HEK293T (cell line): ENCODE measurements at regions not wholly inside any gene's neighbourhood (a gene's known extent, or its start where the extent isn't known, plus 50 kb on each side); places are given as distances from the start of the nearest gene placed in this dataset.

ENCODE experiments used
- ARNT ChIP-seq: fragments of 450-650 bp; IDR thresholded peaks from 2 replicates; pipeline ENCODE4 v1.6.1; 2017; ENCODE audit warnings: mild to moderate bottlenecking
- BHLHE40 ChIP-seq: fragments of 450-650 bp; IDR thresholded peaks from 2 replicates; pipeline ENCODE4 v1.6.1; 2016; ENCODE audit warnings: mild to moderate bottlenecking, moderate library complexity, borderline replicate concordance

DNA sequence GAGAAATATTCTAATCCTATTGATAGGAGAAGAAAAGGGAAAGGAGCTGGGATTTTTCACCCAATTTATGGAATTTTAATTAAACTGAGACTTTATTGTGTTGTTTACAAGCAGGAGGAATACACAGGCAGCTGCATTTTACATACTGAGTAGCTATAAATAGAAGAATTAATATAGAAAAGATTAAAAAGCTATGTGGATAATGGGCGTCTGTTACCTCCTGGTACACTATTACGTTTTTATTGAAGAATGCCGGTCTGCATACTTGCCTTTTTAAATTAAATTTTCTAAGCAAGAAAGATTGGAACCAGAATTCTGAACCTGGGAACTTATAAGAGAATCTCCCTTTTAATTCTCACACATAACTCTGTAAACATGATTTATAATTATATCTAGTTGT, 52.1 kb upstream of the CACHD1 start:
- TF ChIP-seq ARNT (no peak), BHLHE40 (no peak)
